ENCODE measurements at regions not wholly inside any gene's neighbourhood (a gene's known extent, or its start where the extent isn't known, plus 50 kb on each side); places are given as distances from the start of the nearest gene placed in this dataset.

GRCh38 chr7:41785840-41786239 lies 83.0 kb upstream of the INHBA start:
- no peaks in the 10 kb centered on the region for H3K4me1 ChIP-seq
- ATAC-seq (no peak), DNase-seq (no peak)
- intact Hi-C loops (cut with DNase I), result no loop called here
- no peaks in the 10 kb centered on the region for H3K36me3 ChIP-seq
- no peaks in the 10 kb centered on the region for H3K9me3 ChIP-seq
- H3K4me3 ChIP-seq, result no peak overlapping the region
- H3K27ac ChIP-seq, result no peak overlapping the region
- TF ChIP-seq CTCF (IDR thresholded peaks at IDR 0.05), result no peak
- H3K27me3 ChIP-seq, result no peaks in the 10 kb centered on the region

GRCh38 chr7:41785265-41785664 lies 82.4 kb upstream of the INHBA start:
- intact Hi-C loops (cut with DNase I), result no loop called here
- Histone ChIP-seq H3K9me3 (no peaks in the 10 kb centered on the region), H3K4me1 (no peaks in the 10 kb centered on the region), H3K36me3 (no peaks in the 10 kb centered on the region), H3K27ac (no peak overlapping the region), H3K4me3 (no peak overlapping the region), H3K27me3 (no peaks in the 10 kb centered on the region)
- no peak for DNase-seq
- ATAC-seq, result no peak
- no peak for TF ChIP-seq CTCF (IDR thresholded peaks at IDR 0.05)

GRCh38 chr7:41779918-41780317 lies 77.0 kb upstream of the INHBA start:
- no peaks in the 10 kb centered on the region for H3K27me3 ChIP-seq
- no peak for TF ChIP-seq CTCF (IDR thresholded peaks at IDR 0.05)
- DNase-seq, result no peak
- no peaks in the 10 kb centered on the region for H3K36me3 ChIP-seq
- no peaks in the 10 kb centered on the region for H3K4me1 ChIP-seq
- no peak overlapping the region for H3K27ac ChIP-seq
- peak; percentile 74 for ATAC-seq
- intact Hi-C loops (cut with DNase I), result no loop called here
- no peak overlapping the region for H3K4me3 ChIP-seq
- no peaks in the 10 kb centered on the region for H3K9me3 ChIP-seq

GRCh38 chr7:41777894-41778596 lies 75.2 kb upstream of the INHBA start:
- ATAC-seq (peak; percentile 82), DNase-seq (no peak)
- no peaks in the 10 kb centered on the region for H3K36me3 ChIP-seq
- no peak for TF ChIP-seq CTCF (IDR thresholded peaks at IDR 0.05)
- H3K9me3 ChIP-seq, result no peaks in the 10 kb centered on the region
- H3K4me3 ChIP-seq, result no peak overlapping the region
- intact Hi-C loops (cut with DNase I), result no loop called here
- H3K27me3 ChIP-seq, result no peaks in the 10 kb centered on the region
- peak overlapping the region; percentile 39 for H3K27ac ChIP-seq
- H3K4me1 ChIP-seq, result no peaks in the 10 kb centered on the region

GRCh38 chr7:41774966-41775365 lies 72.1 kb upstream of the INHBA start:
- TF ChIP-seq CTCF (IDR thresholded peaks at IDR 0.05), result no peak
- H3K36me3 ChIP-seq, result no peaks in the 10 kb centered on the region
- H3K4me3 ChIP-seq, result no peak overlapping the region
- no peaks in the 10 kb centered on the region for H3K9me3 ChIP-seq
- H3K27ac ChIP-seq, result no peak overlapping the region
- no peaks in the 10 kb centered on the region for H3K27me3 ChIP-seq
- ATAC-seq (no peak), DNase-seq (no peak)
- intact Hi-C loops (cut with DNase I), result no loop called here
- no peaks in the 10 kb centered on the region for H3K4me1 ChIP-seq

GRCh38 chr7:41773756-41774155 lies 70.9 kb upstream of the INHBA start:
- no peak for TF ChIP-seq CTCF (IDR thresholded peaks at IDR 0.05)

More at GRCh38 chr7:41773756-41774155, 70.9 kb upstream of the INHBA start:
- Histone ChIP-seq H3K27ac (no peak overlapping the region), H3K27me3 (no peaks in the 10 kb centered on the region), H3K4me3 (no peak overlapping the region), H3K36me3 (no peaks in the 10 kb centered on the region), H3K9me3 (no peaks in the 10 kb centered on the region), H3K4me1 (no peaks in the 10 kb centered on the region)
- DNase-seq (no peak), ATAC-seq (no peak)
- intact Hi-C loops (cut with DNase I), result no loop called here

All from upper lobe of right lung (tissue), 1 donor.